NCI-H69 (cell line): ENCODE measurements at regions not wholly inside any gene's neighbourhood (a gene's known extent, or its start where the extent isn't known, plus 50 kb on each side); places are given as distances from the start of the nearest gene placed in this dataset.

Experiments
- DNase-seq: peaks from one replicate; lab custom pipeline; 2025; lab: John Stamatoyannopoulos, UW

DNA sequence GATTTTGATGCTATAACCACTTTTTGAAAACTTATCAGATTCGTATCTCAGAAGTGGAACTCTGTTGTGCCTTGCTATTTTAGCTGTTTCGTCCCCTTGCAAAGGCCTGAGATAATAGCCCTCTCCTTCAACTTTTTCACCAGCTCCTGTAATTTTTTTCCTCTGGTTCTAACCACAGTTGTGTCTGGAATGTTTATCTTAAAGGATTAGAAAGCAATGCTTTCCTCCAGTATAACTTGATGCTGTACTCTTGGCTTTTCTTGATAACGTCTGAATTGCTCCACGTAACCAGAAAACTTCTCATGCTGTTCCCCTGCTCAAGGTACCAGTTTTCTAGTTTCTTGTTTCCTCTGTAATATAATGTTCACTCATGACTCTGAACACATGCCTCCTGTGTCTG lies 209.4 kb downstream of the DTWD2 start:
- no peak for DNase-seq

DNA sequence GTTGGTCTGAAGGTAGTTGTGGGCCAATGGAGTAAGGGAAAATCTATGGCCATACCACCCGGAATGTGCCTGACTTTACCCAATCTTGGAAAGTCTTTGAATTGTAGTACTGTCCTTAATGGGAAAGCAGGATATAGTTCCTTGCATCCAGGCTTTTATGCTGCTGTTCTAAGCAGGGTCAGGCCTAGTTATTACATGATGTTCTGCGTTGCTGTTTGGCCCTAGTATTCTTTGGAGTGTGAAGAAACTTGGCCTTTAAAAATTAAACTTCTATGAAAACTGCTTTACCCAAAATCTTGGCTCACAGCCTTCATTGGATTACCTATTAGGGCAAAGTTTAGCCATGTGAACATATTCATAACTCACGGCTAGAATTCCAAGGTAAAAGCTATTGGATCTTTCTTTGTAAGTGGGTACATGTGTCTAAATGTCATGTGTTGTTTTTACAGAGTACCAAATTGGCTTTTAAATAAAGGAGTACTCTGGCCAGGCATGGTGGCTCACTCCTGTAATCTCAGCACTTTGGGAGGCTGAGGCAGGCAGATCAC lies 211.1 kb downstream of the DTWD2 start:
- no peak for DNase-seq

DNA sequence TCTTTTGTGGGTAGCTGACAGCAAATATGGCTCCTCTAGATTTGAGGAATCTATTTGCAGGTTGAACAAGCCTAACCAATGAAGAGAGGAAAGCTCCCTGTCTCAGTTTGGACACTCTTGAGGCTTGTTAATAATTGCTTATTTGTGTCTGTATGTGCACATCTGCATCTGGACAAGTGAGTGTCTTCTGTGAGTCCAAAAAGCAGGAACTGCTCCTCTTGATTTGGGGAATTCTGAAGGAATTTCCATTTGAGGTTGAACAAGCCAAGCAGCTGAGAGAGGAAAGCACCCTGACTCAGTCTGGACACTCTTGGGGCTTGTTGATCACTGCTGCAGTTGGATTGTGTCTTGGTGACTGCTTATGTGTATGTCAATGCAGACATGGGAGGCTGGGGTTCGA lies 211.6 kb downstream of the DTWD2 start:
- DNase-seq: no peak

DNA sequence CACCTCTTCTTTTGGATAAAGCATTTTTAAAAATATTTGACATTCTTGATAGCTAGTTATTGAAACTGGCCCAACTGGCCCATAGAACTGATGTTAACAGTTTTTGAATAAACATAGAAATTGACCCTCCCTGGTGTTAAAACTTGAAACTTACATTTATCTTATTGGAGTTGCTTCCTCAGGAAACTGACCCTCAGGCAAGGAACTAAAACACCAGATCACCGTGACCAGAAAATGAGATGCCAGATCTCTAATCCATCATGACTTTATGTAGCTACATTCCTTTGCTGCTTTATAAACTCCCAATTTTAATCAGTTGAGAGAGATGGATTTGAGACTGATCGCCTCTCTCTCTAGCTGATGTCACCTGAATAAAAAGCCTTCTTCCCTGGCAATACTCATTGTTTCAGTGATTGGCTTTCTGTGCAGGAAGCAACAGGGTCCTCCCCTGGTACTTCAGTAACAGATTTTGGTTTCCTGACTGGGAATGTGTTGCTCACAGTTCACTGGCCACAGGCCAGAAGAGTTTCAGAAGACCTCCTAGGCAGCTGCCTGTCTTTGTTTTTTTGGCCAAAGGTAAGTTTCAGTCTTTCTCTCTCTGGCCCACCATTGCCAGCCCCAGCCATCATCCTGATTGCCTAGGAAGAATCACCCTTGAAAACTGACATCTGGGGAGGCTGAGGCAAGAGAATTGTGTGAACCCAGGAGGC lies 212.4 kb downstream of the DTWD2 start:
- DNase-seq: no peak

DNA sequence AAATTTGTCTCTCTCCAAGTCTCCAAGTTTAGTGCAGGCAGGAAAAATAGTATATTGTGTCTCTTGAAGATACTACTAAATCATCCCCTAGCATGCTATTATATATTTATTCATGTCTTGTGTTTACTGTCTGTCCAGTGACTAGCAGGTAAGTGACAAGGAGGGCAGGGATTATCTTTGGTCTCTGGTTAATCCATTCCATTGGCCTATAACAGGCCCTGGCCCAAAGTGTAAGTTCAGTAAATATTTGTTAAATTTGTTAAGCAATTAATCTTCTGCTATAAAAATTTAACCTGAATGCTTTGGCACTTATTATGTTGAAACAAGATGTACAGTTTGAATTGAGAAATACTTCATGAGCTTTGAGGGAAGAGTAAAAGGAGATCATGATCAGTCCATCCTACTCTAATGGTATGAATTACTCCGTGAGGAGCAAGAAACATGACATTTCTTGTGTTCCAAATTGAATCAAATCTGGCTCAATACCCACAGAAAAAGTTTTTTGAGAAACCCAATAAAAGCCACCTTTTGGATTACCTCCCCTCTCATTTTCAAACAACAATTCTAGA lies 219.7 kb downstream of the DTWD2 start:
- no peak for DNase-seq

- no peak for DNase-seq
Observed at GRCh38 chr5:118762291-118762690, 226.1 kb downstream of the DTWD2 start.

- DNase-seq: no peak
Observed at GRCh38 chr5:118761814-118762213, 226.5 kb downstream of the DTWD2 start.

DNA sequence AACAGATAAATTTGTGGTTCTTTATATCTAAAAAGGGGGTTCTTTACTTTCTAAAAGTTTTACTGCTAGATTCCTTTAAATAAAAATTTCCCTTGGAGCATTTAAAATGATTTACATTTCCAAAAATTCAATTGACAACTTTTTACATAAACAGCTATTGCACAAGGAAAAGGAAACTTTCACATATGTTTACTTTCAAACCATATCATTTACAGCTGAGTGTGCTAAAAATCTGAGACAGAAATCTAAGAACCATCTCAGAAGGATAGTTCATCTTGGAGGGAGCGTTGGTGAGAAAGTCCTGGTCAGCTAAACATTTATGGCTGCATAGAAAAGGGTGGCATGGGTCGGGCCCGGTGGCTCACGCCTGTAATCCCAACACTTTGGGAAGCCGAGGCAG lies 235.4 kb downstream of the DTWD2 start:
- DNase-seq: no peak

DNA sequence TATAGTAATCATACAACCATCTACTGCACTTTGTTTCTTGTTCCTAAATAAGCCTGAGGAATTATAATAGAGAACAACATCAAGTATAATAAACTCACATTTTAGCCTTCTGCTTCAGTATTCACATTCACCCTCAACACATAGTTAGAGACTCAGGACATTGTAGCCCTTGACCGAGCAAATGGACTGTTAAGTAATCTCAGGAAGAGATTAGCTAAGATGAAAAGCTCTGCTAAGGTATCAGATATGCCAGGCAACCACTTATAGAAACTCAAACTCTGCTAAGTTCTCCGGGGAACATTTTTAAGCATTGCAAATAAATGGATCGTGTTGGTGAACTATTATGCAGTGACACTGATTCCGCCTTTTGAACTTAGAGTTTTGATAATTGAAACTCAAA lies 252.0 kb downstream of the DTWD2 start:
- no peak for DNase-seq

- no peak for DNase-seq
Observed at GRCh38 chr5:118733394-118733793, 255.0 kb downstream of the DTWD2 start.

GRCh38 chr5:118728191-118728590 lies 260.2 kb downstream of the DTWD2 start:
- no peak for DNase-seq

GRCh38 chr5:118726891-118727290 lies 261.5 kb downstream of the DTWD2 start:
- no peak for DNase-seq

DNA sequence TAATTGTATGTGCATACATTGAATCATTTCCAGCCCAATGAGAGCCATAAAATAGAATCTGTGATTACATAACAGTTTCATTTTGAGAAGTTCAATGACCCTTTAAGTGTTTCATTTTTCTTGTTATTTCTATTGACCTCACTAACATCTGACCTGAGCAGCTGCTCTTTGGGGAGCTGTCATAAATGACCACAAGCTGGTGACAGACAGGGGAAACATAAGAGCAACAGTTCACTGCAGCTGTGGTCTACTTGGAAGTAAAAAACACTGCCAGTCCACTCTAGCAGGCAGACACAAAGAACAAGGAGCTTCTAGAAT lies 265.4 kb downstream of the DTWD2 start:
- DNase-seq: peak; percentile 22

GRCh38 chr5:118722122-118723020 lies 266.0 kb downstream of the DTWD2 start:
- DNase-seq: no peak

- no peak for DNase-seq
Observed at GRCh38 chr5:118711727-118712126, 276.6 kb downstream of the DTWD2 start.

GRCh38 chr5:118705959-118706667 lies 282.2 kb downstream of the DTWD2 start:
- peak; percentile 9 for DNase-seq

DNA sequence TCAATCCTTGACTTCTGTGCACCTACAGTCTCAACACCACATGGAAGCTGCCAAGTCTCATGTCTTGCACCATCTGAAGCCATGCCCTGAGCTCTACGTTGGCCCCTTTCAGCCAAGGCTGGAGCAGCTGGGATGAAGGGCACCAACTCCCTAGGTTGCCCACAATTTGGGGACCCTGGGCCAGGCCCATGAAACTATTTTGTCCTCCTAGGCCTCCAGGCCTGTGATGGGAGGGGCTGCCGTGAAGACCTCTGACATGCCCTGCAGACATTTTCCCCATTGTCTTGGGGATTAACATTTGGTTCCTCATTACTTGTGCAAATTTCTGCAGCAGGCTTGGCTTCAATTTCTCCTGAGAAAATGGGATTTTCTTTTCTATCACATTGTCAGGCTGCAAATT lies 285.1 kb downstream of the DTWD2 start:
- DNase-seq: no peak

DNA sequence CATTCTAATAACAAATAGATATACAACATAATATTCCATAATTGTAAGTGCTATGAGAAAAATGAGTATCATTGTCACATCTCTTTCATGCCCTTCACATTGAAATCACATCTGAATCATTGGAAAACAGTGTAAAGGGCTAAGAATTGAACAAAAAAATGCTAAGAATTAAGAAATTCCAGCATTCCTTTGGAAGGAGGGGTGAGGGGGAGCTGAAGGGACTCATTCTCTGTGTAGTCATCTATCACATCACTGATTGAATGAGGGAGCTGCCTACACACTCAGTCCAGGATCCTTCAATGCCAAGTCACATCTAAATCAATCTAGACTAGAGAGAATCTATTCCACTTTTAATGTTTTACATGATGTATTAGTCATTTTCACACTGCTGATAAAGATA lies 286.6 kb downstream of the DTWD2 start:
- DNase-seq: no peak

DNA sequence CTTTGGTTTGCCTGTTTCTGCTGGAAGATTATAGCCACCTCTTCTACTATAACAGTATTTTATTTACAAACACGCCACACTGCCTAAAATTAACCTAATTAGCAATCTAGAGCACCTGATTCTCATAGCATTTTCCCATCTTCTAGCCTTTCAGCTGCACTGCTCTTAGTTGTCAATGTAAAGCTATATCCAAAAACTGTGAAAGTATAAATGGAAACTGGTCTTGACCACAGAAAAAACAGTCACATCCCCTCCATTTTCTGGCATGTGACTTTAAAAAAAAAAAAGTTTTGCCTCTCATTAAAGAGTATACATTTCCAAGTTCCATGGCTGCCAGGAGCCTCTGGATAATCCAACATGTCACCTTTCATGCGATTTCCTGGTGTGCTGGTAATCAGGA lies 287.8 kb downstream of the DTWD2 start:
- DNase-seq: no peak

DNA sequence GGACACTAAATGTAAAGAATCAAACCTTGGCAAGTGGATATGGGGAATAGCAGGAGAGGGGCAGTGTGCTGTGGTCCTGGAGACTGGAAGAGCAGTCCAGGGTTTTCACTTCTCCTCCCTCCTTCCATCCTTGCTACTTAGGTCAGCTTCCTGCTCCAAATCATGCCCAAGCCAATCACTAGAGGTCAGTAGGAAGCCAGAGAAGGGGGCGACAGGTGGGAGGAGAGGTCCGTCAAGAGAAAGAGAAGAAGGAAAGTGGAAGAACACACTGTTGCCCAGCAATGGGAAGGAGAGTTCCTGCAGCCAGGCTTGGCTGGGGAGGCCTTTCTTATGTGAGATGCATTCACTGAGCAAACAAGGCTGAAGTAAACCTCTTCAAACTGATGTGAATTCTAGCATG lies 289.6 kb downstream of the DTWD2 start:
- DNase-seq: peak; percentile 20

- DNase-seq: no peak
Observed at GRCh38 chr5:118696076-118696475, 292.3 kb downstream of the DTWD2 start.

GRCh38 chr5:118692811-118693342 lies 295.5 kb downstream of the DTWD2 start:
- DNase-seq: peak; percentile 98
